Osteoblast (primary cell): ENCODE measurements at regions not wholly inside any gene's neighbourhood (a gene's known extent, or its start where the extent isn't known, plus 50 kb on each side); places are given as distances from the start of the nearest gene placed in this dataset.

ENCODE experiments used
- DNase-seq: peaks from one replicate; pipeline ENCODE4 v3.0.0; 2011; ENCODE audit warnings: low spot score, mixed read lengths; ENCODE audit not compliant: insufficient read length; ENCODE audit errors: missing footprints
- H2AFZ ChIP-seq: 2 replicates; pipeline ENCODE4 v1.6.0; 2011; ENCODE audit warnings: mild to moderate bottlenecking, low read length
- H3K27ac ChIP-seq: 2 replicates; pipeline ENCODE4 v1.5.1; 2011; ENCODE audit warnings: mild to moderate bottlenecking, low read depth, low read length, moderate library complexity
- H3K27me3 ChIP-seq: 2 replicates; pipeline ENCODE4 v1.6.0; 2012; ENCODE audit warnings: mild to moderate bottlenecking, control low read depth, inconsistent platforms, low read length, moderate library complexity; ENCODE audit not compliant: insufficient read depth
- H3K36me3 ChIP-seq: 2 replicates; pipeline ENCODE4 v1.5.1; 2011; ENCODE audit warnings: mild to moderate bottlenecking, low read length, control low read depth, moderate library complexity; ENCODE audit not compliant: insufficient read depth
- H3K4me1 ChIP-seq: 2 replicates; pipeline ENCODE4 v1.5.1; 2011; ENCODE audit warnings: mild to moderate bottlenecking, low read length, control low read depth, moderate library complexity; ENCODE audit not compliant: insufficient read depth
- H3K4me2 ChIP-seq: 2 replicates; pipeline ENCODE4 v1.6.0; 2011; ENCODE audit warnings: mild to moderate bottlenecking, low read length; ENCODE audit not compliant: insufficient read depth
- H3K4me3 ChIP-seq: fragments of 200-600 bp; sonication (generic); 3 replicates; pipeline ENCODE4 v1.5.1; 2012; ENCODE audit warnings: mild to moderate bottlenecking, low read length, inconsistent platforms; ENCODE audit not compliant: insufficient read depth
- H3K79me2 ChIP-seq: 2 replicates; pipeline ENCODE4 v1.6.0; 2012; ENCODE audit warnings: mild to moderate bottlenecking, low read length, control low read depth, inconsistent platforms; ENCODE audit not compliant: insufficient read depth
- H3K9me3 ChIP-seq: 2 replicates; pipeline ENCODE4 v1.5.1; 2011; ENCODE audit warnings: low read depth, low read length, control low read depth
- H4K20me1 ChIP-seq: 2 replicates; pipeline ENCODE4 v1.6.0; 2012; ENCODE audit warnings: mild to moderate bottlenecking, low read length, control low read depth; ENCODE audit not compliant: insufficient read depth
- CTCF ChIP-seq: IDR thresholded peaks from 2 replicates; pipeline ENCODE4 v1.5.1; 2011; ENCODE audit warnings: mild to moderate bottlenecking, low read depth, low read length, moderate library complexity; ENCODE audit errors: extremely low read depth

GRCh38 chr1:69223156-69223555, 344.6 kb upstream of the LRRC7 start:
- DNase-seq, result no peak
- Histone ChIP-seq H3K4me1 (no peaks in the 10 kb centered on the region), H2AFZ (no peak overlapping the region), H3K79me2 (no peaks in the 10 kb centered on the region), H4K20me1 (no peaks in the 10 kb centered on the region), H3K4me2 (no peak overlapping the region), H3K27me3 (no peaks in the 10 kb centered on the region), H3K27ac (no peak overlapping the region), H3K9me3 (no peaks in the 10 kb centered on the region), H3K36me3 (no peaks in the 10 kb centered on the region), H3K4me3 (no peak overlapping the region)
- no peak for TF ChIP-seq CTCF

GRCh38 chr1:69228501-69228900, 339.2 kb upstream of the LRRC7 start:
- Histone ChIP-seq H4K20me1 (no peaks in the 10 kb centered on the region), H3K27ac (no peak overlapping the region), H3K79me2 (no peaks in the 10 kb centered on the region), H3K4me3 (no peak overlapping the region), H3K36me3 (no peaks in the 10 kb centered on the region), H3K4me1 (no peaks in the 10 kb centered on the region), H3K9me3 (no peaks in the 10 kb centered on the region), H2AFZ (no peak overlapping the region), H3K27me3 (no peaks in the 10 kb centered on the region), H3K4me2 (no peak overlapping the region)
- no peak for TF ChIP-seq CTCF
- no peak for DNase-seq

- no peak for TF ChIP-seq CTCF
- no peaks in the 10 kb centered on the region for H3K36me3 ChIP-seq
- no peak overlapping the region for H2AFZ ChIP-seq
- no peaks in the 10 kb centered on the region for H4K20me1 ChIP-seq
- H3K27ac ChIP-seq, result no peak overlapping the region
- H3K4me1 ChIP-seq, result no peaks in the 10 kb centered on the region
- DNase-seq, result no peak
- H3K27me3 ChIP-seq, result no peaks in the 10 kb centered on the region
- no peaks in the 10 kb centered on the region for H3K9me3 ChIP-seq
- H3K4me3 ChIP-seq, result no peak overlapping the region
- no peak overlapping the region for H3K4me2 ChIP-seq
- no peaks in the 10 kb centered on the region for H3K79me2 ChIP-seq
These were observed 337.5 kb upstream of the LRRC7 start for GRCh38 chr1:69230208-69230607.

GRCh38 chr1:69233463-69233862, 334.3 kb upstream of the LRRC7 start:
- Histone ChIP-seq H3K27ac (no peak overlapping the region), H3K4me1 (no peaks in the 10 kb centered on the region), H3K4me3 (no peak overlapping the region), H3K9me3 (no peaks in the 10 kb centered on the region), H3K36me3 (no peaks in the 10 kb centered on the region), H2AFZ (no peak overlapping the region), H3K4me2 (no peak overlapping the region), H4K20me1 (no peaks in the 10 kb centered on the region), H3K79me2 (no peaks in the 10 kb centered on the region), H3K27me3 (no peaks in the 10 kb centered on the region)
- no peak for DNase-seq
- TF ChIP-seq CTCF, result no peak
